HepG2 (cell line): ENCODE measurements at regions not wholly inside any gene's neighbourhood (a gene's known extent, or its start where the extent isn't known, plus 50 kb on each side); places are given as distances from the start of the nearest gene placed in this dataset.

Source experiments
- HCFC1 ChIP-seq: fragments of 150-350 bp; IDR thresholded peaks from 2 replicates; pipeline ENCODE4 v1.6.1; 2014; ENCODE audit warnings: low read depth, low read length
- MEIS2 ChIP-seq: sonication (generic); formaldehyde crosslinking; IDR thresholded peaks from 2 replicates; pipeline ENCODE4 v1.9.0; 2021; ENCODE audit warnings: mild to moderate bottlenecking, missing genetic modification reagents
- MIXL1 ChIP-seq: IDR thresholded peaks from 2 replicates; pipeline ENCODE4 v1.6.1; 2016
- PHB2 ChIP-seq: fragments of 450-650 bp; IDR thresholded peaks from 2 replicates; pipeline ENCODE4 v1.6.1; 2018; ENCODE audit not compliant: partially characterized antibody
- SOX5 ChIP-seq: IDR thresholded peaks from 2 replicates; pipeline ENCODE4 v1.6.1; 2016; ENCODE audit warnings: borderline replicate concordance
- ZMYM4 ChIP-seq: sonication (generic); formaldehyde crosslinking; IDR thresholded peaks from 2 replicates; pipeline ENCODE4 v1.8.1; 2023; ENCODE audit warnings: mild to moderate bottlenecking, missing genetic modification reagents
- TF ChIP-seq, protein P1 (sequence below): sonication (generic); formaldehyde crosslinking; IDR thresholded peaks from 2 replicates; pipeline ENCODE4 v1.5.0; 2020; ENCODE audit warnings: mild to moderate bottlenecking, missing genetic modification reagents, borderline replicate concordance
- TF ChIP-seq, protein P2 (sequence below): sonication (generic); formaldehyde crosslinking; IDR thresholded peaks from 2 replicates; pipeline ENCODE4 v1.5.0; 2020; ENCODE audit warnings: mild to moderate bottlenecking, missing genetic modification reagents
- TF ChIP-seq, protein P3 (sequence below): sonication (generic); formaldehyde crosslinking; IDR thresholded peaks from 2 replicates; pipeline ENCODE4 v1.5.1; 2020; ENCODE audit warnings: mild to moderate bottlenecking, missing genetic modification reagents, borderline replicate concordance
- TF ChIP-seq, protein P4 (sequence below): sonication (generic); formaldehyde crosslinking; IDR thresholded peaks from 2 replicates; pipeline ENCODE4 v1.4.0; 2020; ENCODE audit warnings: missing genetic modification reagents, mild to moderate bottlenecking, borderline replicate concordance

DNA sequence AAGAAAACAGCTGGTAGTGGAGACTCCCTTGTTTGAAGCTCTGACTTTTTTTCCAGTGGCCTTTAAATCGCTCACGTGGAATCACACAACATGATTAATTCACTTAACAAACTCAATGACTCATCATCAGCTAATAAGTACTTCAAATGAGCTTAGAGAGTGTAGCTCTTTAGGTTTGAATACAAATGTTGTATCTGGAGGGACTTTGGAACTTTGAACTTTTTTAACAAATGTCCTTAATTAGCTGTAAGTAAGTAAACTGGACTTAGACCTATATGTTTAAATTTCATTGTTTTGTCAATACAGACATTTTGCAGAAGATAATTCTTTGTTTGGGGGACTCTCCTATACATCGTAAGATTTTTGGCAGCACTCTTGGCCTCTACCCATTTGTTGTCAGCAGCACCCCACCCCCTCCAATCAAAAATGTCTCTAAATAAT is 581.1 kb downstream of the SPRY1 start (continued):
- TF ChIP-seq, protein P1, sequence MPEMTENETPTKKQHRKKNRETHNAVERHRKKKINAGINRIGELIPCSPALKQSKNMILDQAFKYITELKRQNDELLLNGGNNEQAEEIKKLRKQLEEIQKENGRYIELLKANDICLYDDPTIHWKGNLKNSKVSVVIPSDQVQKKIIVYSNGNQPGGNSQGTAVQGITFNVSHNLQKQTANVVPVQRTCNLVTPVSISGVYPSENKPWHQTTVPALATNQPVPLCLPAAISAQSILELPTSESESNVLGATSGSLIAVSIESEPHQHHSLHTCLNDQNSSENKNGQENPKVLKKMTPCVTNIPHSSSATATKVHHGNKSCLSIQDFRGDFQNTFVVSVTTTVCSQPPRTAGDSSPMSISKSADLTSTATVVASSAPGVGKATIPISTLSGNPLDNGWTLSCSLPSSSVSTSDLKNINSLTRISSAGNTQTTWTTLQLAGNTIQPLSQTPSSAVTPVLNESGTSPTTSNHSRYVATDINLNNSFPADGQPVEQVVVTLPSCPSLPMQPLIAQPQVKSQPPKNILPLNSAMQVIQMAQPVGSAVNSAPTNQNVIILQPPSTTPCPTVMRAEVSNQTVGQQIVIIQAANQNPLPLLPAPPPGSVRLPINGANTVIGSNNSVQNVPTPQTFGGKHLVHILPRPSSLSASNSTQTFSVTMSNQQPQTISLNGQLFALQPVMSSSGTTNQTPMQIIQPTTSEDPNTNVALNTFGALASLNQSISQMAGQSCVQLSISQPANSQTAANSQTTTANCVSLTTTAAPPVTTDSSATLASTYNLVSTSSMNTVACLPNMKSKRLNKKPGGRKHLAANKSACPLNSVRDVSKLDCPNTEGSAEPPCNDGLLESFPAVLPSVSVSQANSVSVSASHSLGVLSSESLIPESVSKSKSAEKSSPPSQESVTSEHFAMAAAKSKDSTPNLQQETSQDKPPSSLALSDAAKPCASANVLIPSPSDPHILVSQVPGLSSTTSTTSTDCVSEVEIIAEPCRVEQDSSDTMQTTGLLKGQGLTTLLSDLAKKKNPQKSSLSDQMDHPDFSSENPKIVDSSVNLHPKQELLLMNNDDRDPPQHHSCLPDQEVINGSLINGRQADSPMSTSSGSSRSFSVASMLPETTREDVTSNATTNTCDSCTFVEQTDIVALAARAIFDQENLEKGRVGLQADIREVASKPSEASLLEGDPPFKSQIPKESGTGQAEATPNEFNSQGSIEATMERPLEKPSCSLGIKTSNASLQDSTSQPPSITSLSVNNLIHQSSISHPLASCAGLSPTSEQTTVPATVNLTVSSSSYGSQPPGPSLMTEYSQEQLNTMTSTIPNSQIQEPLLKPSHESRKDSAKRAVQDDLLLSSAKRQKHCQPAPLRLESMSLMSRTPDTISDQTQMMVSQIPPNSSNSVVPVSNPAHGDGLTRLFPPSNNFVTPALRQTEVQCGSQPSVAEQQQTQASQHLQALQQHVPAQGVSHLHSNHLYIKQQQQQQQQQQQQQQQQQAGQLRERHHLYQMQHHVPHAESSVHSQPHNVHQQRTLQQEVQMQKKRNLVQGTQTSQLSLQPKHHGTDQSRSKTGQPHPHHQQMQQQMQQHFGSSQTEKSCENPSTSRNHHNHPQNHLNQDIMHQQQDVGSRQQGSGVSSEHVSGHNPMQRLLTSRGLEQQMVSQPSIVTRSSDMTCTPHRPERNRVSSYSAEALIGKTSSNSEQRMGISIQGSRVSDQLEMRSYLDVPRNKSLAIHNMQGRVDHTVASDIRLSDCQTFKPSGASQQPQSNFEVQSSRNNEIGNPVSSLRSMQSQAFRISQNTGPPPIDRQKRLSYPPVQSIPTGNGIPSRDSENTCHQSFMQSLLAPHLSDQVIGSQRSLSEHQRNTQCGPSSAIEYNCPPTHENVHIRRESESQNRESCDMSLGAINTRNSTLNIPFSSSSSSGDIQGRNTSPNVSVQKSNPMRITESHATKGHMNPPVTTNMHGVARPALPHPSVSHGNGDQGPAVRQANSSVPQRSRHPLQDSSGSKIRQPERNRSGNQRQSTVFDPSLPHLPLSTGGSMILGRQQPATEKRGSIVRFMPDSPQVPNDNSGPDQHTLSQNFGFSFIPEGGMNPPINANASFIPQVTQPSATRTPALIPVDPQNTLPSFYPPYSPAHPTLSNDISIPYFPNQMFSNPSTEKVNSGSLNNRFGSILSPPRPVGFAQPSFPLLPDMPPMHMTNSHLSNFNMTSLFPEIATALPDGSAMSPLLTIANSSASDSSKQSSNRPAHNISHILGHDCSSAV (CRISPR knock-in tag): no peak
- TF ChIP-seq, protein P2, sequence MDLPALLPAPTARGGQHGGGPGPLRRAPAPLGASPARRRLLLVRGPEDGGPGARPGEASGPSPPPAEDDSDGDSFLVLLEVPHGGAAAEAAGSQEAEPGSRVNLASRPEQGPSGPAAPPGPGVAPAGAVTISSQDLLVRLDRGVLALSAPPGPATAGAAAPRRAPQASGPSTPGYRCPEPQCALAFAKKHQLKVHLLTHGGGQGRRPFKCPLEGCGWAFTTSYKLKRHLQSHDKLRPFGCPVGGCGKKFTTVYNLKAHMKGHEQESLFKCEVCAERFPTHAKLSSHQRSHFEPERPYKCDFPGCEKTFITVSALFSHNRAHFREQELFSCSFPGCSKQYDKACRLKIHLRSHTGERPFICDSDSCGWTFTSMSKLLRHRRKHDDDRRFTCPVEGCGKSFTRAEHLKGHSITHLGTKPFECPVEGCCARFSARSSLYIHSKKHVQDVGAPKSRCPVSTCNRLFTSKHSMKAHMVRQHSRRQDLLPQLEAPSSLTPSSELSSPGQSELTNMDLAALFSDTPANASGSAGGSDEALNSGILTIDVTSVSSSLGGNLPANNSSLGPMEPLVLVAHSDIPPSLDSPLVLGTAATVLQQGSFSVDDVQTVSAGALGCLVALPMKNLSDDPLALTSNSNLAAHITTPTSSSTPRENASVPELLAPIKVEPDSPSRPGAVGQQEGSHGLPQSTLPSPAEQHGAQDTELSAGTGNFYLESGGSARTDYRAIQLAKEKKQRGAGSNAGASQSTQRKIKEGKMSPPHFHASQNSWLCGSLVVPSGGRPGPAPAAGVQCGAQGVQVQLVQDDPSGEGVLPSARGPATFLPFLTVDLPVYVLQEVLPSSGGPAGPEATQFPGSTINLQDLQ (CRISPR knock-in tag): no peak
- peak; percentile 84; the same call in 1 of the 2 replicates for TF ChIP-seq SOX5 (CRISPR knock-in tag)
- TF ChIP-seq, protein P3, sequence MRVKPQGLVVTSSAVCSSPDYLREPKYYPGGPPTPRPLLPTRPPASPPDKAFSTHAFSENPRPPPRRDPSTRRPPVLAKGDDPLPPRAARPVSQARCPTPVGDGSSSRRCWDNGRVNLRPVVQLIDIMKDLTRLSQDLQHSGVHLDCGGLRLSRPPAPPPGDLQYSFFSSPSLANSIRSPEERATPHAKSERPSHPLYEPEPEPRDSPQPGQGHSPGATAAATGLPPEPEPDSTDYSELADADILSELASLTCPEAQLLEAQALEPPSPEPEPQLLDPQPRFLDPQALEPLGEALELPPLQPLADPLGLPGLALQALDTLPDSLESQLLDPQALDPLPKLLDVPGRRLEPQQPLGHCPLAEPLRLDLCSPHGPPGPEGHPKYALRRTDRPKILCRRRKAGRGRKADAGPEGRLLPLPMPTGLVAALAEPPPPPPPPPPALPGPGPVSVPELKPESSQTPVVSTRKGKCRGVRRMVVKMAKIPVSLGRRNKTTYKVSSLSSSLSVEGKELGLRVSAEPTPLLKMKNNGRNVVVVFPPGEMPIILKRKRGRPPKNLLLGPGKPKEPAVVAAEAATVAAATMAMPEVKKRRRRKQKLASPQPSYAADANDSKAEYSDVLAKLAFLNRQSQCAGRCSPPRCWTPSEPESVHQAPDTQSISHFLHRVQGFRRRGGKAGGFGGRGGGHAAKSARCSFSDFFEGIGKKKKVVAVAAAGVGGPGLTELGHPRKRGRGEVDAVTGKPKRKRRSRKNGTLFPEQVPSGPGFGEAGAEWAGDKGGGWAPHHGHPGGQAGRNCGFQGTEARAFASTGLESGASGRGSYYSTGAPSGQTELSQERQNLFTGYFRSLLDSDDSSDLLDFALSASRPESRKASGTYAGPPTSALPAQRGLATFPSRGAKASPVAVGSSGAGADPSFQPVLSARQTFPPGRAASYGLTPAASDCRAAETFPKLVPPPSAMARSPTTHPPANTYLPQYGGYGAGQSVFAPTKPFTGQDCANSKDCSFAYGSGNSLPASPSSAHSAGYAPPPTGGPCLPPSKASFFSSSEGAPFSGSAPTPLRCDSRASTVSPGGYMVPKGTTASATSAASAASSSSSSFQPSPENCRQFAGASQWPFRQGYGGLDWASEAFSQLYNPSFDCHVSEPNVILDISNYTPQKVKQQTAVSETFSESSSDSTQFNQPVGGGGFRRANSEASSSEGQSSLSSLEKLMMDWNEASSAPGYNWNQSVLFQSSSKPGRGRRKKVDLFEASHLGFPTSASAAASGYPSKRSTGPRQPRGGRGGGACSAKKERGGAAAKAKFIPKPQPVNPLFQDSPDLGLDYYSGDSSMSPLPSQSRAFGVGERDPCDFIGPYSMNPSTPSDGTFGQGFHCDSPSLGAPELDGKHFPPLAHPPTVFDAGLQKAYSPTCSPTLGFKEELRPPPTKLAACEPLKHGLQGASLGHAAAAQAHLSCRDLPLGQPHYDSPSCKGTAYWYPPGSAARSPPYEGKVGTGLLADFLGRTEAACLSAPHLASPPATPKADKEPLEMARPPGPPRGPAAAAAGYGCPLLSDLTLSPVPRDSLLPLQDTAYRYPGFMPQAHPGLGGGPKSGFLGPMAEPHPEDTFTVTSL (CRISPR knock-in tag): peak; percentile 83; the same call in 1 of the 2 replicates
- no peak for TF ChIP-seq PHB2
- TF ChIP-seq MIXL1 (CRISPR knock-in tag): peak; percentile 98
- TF ChIP-seq, protein P4, sequence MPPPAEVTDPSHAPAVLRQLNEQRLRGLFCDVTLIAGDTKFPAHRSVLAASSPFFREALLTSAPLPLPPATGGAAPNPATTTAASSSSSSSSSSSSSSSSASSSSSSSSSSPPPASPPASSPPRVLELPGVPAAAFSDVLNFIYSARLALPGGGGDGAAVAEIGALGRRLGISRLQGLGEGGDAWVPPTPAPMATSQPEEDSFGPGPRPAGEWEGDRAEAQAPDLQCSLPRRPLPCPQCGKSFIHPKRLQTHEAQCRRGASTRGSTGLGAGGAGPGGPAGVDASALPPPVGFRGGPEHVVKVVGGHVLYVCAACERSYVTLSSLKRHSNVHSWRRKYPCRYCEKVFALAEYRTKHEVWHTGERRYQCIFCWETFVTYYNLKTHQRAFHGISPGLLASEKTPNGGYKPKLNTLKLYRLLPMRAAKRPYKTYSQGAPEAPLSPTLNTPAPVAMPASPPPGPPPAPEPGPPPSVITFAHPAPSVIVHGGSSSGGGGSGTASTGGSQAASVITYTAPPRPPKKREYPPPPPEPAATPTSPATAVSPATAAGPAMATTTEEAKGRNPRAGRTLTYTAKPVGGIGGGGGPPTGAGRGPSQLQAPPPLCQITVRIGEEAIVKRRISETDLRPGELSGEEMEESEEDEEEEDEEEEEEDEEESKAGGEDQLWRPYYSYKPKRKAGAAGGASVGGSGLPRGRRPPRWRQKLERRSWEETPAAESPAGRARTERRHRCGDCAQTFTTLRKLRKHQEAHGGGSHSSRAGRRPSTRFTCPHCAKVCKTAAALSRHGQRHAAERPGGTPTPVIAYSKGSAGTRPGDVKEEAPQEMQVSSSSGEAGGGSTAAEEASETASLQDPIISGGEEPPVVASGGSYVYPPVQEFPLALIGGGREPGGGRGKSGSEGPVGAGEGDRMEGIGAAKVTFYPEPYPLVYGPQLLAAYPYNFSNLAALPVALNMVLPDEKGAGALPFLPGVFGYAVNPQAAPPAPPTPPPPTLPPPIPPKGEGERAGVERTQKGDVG: no peak
- no peak for TF ChIP-seq MEIS2 (CRISPR knock-in tag)
- peak; percentile 56; the same call in 1 of the 2 replicates for TF ChIP-seq ZMYM4 (CRISPR knock-in tag)
- TF ChIP-seq HCFC1: no peak
